MM.1S (cell line): ENCODE measurements at regions not wholly inside any gene's neighbourhood (a gene's known extent, or its start where the extent isn't known, plus 50 kb on each side); places are given as distances from the start of the nearest gene placed in this dataset.

ENCODE experiments used
- DNase-seq: peaks from one replicate; pipeline ENCODE4 v3.0.0-alpha.2; 2015
- H2AFZ ChIP-seq: fragments of 300-600 bp; sonication (generic); 2 replicates; pipeline ENCODE4 v1.6.0; 2016; ENCODE audit warnings: antibody characterized with exemption, low read length
- H3F3A ChIP-seq: fragments of 300-600 bp; sonication (generic); 2 replicates; pipeline ENCODE4 v1.6.1; 2016; ENCODE audit warnings: mild to moderate bottlenecking, antibody characterized with exemption, low read length, moderate library complexity, mixed read lengths; ENCODE audit not compliant: insufficient read depth
- H3K27ac ChIP-seq: fragments of 300-600 bp; sonication (generic); 2 replicates; pipeline ENCODE4 v1.5.1; 2016; ENCODE audit warnings: mild to moderate bottlenecking, low read length
- H3K27me3 ChIP-seq: fragments of 300-600 bp; sonication (generic); replicated peaks from 2 replicates; pipeline ENCODE4 v1.6.0; 2016; ENCODE audit warnings: low read length; ENCODE audit not compliant: insufficient read depth
- H3K36me3 ChIP-seq: fragments of 300-600 bp; sonication (generic); replicated peaks from 2 replicates; pipeline ENCODE4 v1.6.1; 2016; ENCODE audit warnings: mild to moderate bottlenecking, low read length, mixed read lengths; ENCODE audit not compliant: insufficient read depth
- H3K4me1 ChIP-seq: fragments of 300-600 bp; sonication (generic); 2 replicates; pipeline ENCODE4 v1.6.1; 2016; ENCODE audit warnings: low read length, mixed read lengths
- H3K4me2 ChIP-seq: fragments of 300-600 bp; sonication (generic); 2 replicates; pipeline ENCODE4 v1.6.0; 2016; ENCODE audit warnings: low read depth, low read length
- H3K4me3 ChIP-seq: fragments of 300-600 bp; sonication (generic); 2 replicates; pipeline ENCODE4 v1.5.1; 2016; ENCODE audit warnings: low read length, mixed read lengths
- H3K79me2 ChIP-seq: fragments of 300-600 bp; sonication (generic); 2 replicates; pipeline ENCODE4 v1.6.1; 2016; ENCODE audit warnings: mixed run types, low read length, mixed read lengths
- H3K9ac ChIP-seq: fragments of 300-600 bp; sonication (generic); 2 replicates; pipeline ENCODE4 v1.6.1; 2016; ENCODE audit warnings: low read length, mixed read lengths
- H3K9me2 ChIP-seq: fragments of 300-600 bp; sonication (generic); replicated peaks from 2 replicates; pipeline ENCODE4 v1.6.1; 2016; ENCODE audit warnings: mild to moderate bottlenecking, low read length, mixed read lengths; ENCODE audit not compliant: insufficient read depth
- H3K9me3 ChIP-seq: fragments of 300-600 bp; sonication (generic); replicated peaks from 2 replicates; pipeline ENCODE4 v1.6.1; 2016; ENCODE audit warnings: mild to moderate bottlenecking, low read length, mixed read lengths; ENCODE audit not compliant: insufficient read depth
- H4K20me1 ChIP-seq: fragments of 300-600 bp; sonication (generic); 2 replicates; pipeline ENCODE4 v1.6.1; 2016; ENCODE audit warnings: mild to moderate bottlenecking, low read length, moderate library complexity, mixed read lengths; ENCODE audit not compliant: insufficient read depth
- EZH2 ChIP-seq: fragments of 300-600 bp; sonication (generic); optimal IDR thresholded peaks from 2 replicates; pipeline ENCODE3; 2017; ENCODE audit warnings: low read depth, mild to moderate bottlenecking, antibody characterized with exemption, low read length, mixed read lengths
- EZH2phosphoT487 ChIP-seq: fragments of 300-600 bp; sonication (generic); IDR thresholded peaks from 2 replicates; pipeline ENCODE4 v1.6.1; 2018; ENCODE audit warnings: antibody characterized with exemption, low read length
- TF ChIP-seq, protein P1 (sequence below): fragments of 300-600 bp; sonication (generic); IDR thresholded peaks from 2 replicates; pipeline ENCODE4 v1.5.1; 2016; ENCODE audit warnings: antibody characterized with exemption, low read length, mixed read lengths

DNA sequence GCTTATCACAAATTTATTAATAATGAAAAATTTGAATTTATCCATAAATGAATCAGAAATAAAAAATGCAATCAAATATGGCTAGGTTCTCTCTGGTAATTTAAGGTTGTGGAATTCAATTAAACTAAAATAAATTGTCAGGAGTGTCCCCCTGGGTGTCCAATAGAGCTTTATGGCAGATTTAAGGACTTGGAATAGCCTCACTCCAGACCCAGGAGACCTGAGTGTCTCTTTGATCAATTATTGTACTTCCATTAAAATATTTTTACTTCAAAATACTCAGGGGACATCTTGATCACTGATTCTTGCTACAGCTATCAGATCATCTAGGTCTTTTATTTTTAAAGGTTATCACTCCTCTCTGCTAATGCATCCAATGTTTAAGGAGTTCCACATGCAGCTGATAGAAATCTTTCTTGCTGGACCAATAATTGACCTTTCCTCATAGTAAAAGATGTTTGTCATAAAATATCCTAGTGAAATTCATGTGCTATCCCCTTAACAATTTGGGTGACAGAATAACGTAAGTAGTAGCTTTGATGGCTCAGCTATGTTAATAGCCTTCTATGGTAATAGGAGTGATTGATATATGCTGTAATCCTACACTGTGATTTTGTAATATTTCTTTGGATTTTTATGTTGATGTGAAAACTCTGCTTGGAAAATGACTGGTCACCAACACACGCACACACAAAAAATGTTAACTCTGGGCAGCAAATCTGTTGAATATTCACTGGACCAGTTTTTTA lies 395.3 kb downstream of the NYAP2 start:
- Histone ChIP-seq H4K20me1 (no peaks in the 10 kb centered on the region), H3K4me1 (no peaks in the 10 kb centered on the region), H3K4me3 (no peak overlapping the region), H2AFZ (no peak overlapping the region), H3K4me2 (no peak overlapping the region), H3K9ac (no peak overlapping the region), H3K27me3 (no peaks in the 10 kb centered on the region), H3F3A (no peaks in the 10 kb centered on the region), H3K79me2 (no peaks in the 10 kb centered on the region), H3K27ac (no peak overlapping the region), H3K9me3 (no peaks in the 10 kb centered on the region), H3K9me2 (no peaks in the 10 kb centered on the region), H3K36me3 (no peaks in the 10 kb centered on the region)
- DNase-seq, result no peak
- no peak for TF ChIP-seq EZH2phosphoT487
- no peak for TF ChIP-seq EZH2
- TF ChIP-seq, protein P1, sequence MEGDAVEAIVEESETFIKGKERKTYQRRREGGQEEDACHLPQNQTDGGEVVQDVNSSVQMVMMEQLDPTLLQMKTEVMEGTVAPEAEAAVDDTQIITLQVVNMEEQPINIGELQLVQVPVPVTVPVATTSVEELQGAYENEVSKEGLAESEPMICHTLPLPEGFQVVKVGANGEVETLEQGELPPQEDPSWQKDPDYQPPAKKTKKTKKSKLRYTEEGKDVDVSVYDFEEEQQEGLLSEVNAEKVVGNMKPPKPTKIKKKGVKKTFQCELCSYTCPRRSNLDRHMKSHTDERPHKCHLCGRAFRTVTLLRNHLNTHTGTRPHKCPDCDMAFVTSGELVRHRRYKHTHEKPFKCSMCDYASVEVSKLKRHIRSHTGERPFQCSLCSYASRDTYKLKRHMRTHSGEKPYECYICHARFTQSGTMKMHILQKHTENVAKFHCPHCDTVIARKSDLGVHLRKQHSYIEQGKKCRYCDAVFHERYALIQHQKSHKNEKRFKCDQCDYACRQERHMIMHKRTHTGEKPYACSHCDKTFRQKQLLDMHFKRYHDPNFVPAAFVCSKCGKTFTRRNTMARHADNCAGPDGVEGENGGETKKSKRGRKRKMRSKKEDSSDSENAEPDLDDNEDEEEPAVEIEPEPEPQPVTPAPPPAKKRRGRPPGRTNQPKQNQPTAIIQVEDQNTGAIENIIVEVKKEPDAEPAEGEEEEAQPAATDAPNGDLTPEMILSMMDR, result no peak

DNA sequence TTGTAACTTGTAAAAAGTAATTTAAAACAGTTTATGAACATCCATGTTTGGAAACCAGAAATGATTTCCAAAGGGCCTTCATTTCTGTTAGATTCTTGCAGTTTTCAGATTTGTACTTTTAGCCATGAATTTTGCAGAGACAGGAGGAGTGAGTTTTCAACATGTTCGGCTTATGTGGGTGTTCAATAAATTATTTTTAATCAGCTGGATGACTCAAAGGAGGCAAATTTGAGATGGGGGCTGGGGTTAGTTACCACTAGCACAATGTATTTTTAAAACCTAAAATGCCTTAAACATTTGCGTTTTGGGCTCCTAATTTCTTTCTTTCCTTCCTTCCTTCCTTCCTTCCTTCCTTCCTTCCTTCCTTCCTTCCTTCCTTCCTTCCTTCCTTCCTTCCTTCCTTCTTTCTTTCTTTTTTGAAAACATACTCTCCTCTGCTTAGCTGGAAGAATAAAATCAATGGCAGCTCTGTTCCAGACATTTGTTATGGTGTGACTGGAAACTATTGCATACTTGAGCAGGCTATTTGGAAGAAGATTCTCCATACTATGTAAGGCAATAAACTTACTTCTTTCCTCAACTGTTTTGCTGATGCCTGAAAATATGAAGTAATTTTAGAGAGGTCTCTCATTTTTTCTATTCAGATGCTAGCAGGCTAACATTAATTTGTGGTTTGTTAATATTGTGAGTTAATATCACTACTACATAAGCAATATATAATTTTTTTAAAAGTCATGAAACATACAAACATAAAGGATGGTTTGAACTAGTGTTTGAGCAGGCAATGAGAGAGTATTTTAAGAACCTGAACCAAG lies 394.4 kb downstream of the NYAP2 start:
- H4K20me1 ChIP-seq, result no peaks in the 10 kb centered on the region
- no peaks in the 10 kb centered on the region for H3K36me3 ChIP-seq
- H3F3A ChIP-seq, result no peaks in the 10 kb centered on the region
- H2AFZ ChIP-seq, result no peak overlapping the region
- no peaks in the 10 kb centered on the region for H3K4me1 ChIP-seq
- no peak overlapping the region for H3K27ac ChIP-seq
- no peaks in the 10 kb centered on the region for H3K79me2 ChIP-seq
- no peak overlapping the region for H3K4me3 ChIP-seq
- no peak for DNase-seq
- no peaks in the 10 kb centered on the region for H3K9me2 ChIP-seq
- no peak overlapping the region for H3K9ac ChIP-seq
- H3K9me3 ChIP-seq, result no peaks in the 10 kb centered on the region
- TF ChIP-seq EZH2phosphoT487 (no peak), EZH2 (no peak)
- TF ChIP-seq, protein P1, result no peak
- no peaks in the 10 kb centered on the region for H3K27me3 ChIP-seq
- no peak overlapping the region for H3K4me2 ChIP-seq

DNA sequence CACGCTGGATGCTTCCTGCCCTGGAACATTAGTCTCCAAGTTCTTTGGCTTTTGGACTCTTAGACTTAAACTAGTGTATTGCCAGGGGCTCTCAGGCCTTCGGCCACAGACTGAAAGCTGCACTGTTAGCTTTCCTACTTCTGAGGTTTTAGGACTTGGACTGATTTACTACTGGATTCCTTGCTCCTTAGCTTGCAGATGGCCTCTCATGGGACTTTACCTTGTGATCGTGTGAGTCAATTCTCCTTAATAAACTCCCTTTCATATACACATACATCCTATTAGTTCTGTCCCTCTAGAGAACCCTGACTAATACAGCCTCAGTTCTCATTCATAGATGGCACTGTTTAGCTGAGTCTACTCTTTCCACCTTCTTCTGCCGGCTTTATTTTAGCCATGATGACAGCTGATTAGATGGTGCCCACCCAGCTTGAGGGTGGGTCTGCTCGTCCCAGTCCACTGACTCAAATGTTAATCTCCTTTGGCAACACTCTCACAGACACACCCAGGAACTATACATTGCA lies 389.1 kb downstream of the NYAP2 start:
- Histone ChIP-seq H3K27me3 (no peaks in the 10 kb centered on the region), H3K9ac (no peak overlapping the region), H3K9me2 (no peaks in the 10 kb centered on the region), H4K20me1 (no peaks in the 10 kb centered on the region), H3F3A (no peaks in the 10 kb centered on the region), H3K4me2 (no peak overlapping the region), H3K4me3 (no peak overlapping the region), H3K36me3 (no peaks in the 10 kb centered on the region), H3K4me1 (no peaks in the 10 kb centered on the region), H2AFZ (no peak overlapping the region), H3K27ac (no peak overlapping the region), H3K9me3 (no peaks in the 10 kb centered on the region), H3K79me2 (no peaks in the 10 kb centered on the region)
- TF ChIP-seq EZH2 (no peak), EZH2phosphoT487 (no peak)
- TF ChIP-seq, protein P1, result no peak
- no peak for DNase-seq
